IMR-90 (cell line): ENCODE measurements at regions not wholly inside any gene's neighbourhood (a gene's known extent, or its start where the extent isn't known, plus 50 kb on each side); places are given as distances from the start of the nearest gene placed in this dataset.

Experiments
- ATAC-seq: fragments of 200-7000 bp; cut with Tn5 transposase; 2 replicates; pipeline ENCODE4 v1.9.1; 2020; ENCODE audit warnings: low read depth, mild to moderate bottlenecking, moderate library complexity
- BruUV-seq: library from RNA; stranded (reverse); fragments of 400-500 nt; replicated peaks from 2 replicates; lab custom pipeline; 2021; lab: Mats Ljungman, UMichigan
- CTCF ChIA-PET: fragments of 300-600 bp; formaldehyde crosslinking; extraction: SDS; loops from one replicate; lab custom pipeline; 2021; ENCODE audit warnings: antibody characterized with exemption; lab: Yijun Ruan, JAX
- POLR2A ChIA-PET: fragments of 300-600 bp; sonication (Branson Sonifier 250); formaldehyde crosslinking; loops from one replicate; lab custom pipeline; 2022; ENCODE audit warnings: antibody characterized with exemption; ENCODE audit not compliant: unreplicated experiment; lab: Charles Lee
- DNase-seq: peaks from one replicate; pipeline ENCODE4 v3.0.0; 2013
- H2AFZ ChIP-seq: replicated peaks from 2 replicates; pipeline ENCODE3; 2013; ENCODE audit warnings: low read length, mild to moderate bottlenecking; ENCODE audit not compliant: poor library complexity
- H2AK5ac ChIP-seq: 2 replicates; pipeline ENCODE4 v1.6.1; 2013; ENCODE audit warnings: low read depth, low read length, inconsistent platforms
- H2AK9ac ChIP-seq: replicated peaks from 2 replicates; pipeline ENCODE3; 2013; ENCODE audit warnings: mild to moderate bottlenecking, low read depth, low read length, moderate library complexity; ENCODE audit not compliant: poor library complexity
- H2BK120ac ChIP-seq: 2 replicates; pipeline ENCODE4 v1.6.1; 2013; ENCODE audit warnings: low read depth, low read length, inconsistent platforms
- H2BK15ac ChIP-seq: 3 replicates; pipeline ENCODE4 v1.6.1; 2013; ENCODE audit warnings: low read depth, low read length, inconsistent platforms
- H2BK20ac ChIP-seq: 2 replicates; pipeline ENCODE4 v1.6.1; 2013; ENCODE audit warnings: low read depth, mild to moderate bottlenecking, inconsistent platforms, low read length, moderate library complexity
- H2BK5ac ChIP-seq: 2 replicates; pipeline ENCODE4 v1.6.1; 2013; ENCODE audit warnings: mild to moderate bottlenecking, low read depth, low read length, inconsistent platforms; ENCODE audit not compliant: poor library complexity, severe bottlenecking
- H3K14ac ChIP-seq: replicated peaks from 2 replicates; pipeline ENCODE4 v1.6.1; 2013; ENCODE audit warnings: low read depth, low read length, inconsistent platforms
- H3K18ac ChIP-seq: 2 replicates; pipeline ENCODE4 v1.6.1; 2013; ENCODE audit warnings: low read depth, low read length, control low read depth
- H3K23ac ChIP-seq: 2 replicates; pipeline ENCODE4 v1.6.1; 2013; ENCODE audit warnings: low read depth, low read length, inconsistent platforms
- H3K27ac ChIP-seq: 2 replicates; pipeline ENCODE4 v1.5.1; 2013; ENCODE audit warnings: mild to moderate bottlenecking, control low read depth, low read length; ENCODE audit not compliant: insufficient read depth
- H3K27me3 ChIP-seq: 2 replicates; pipeline ENCODE4 v1.6.1; 2013; ENCODE audit warnings: low read length; ENCODE audit not compliant: control insufficient read depth, insufficient read depth
- H3K36me3 ChIP-seq: 2 replicates; pipeline ENCODE4 v1.6.1; 2013; ENCODE audit warnings: low read length, mixed read lengths; ENCODE audit not compliant: control insufficient read depth, insufficient read depth
- H3K4ac ChIP-seq: 2 replicates; pipeline ENCODE4 v1.6.1; 2013; ENCODE audit warnings: low read depth, low read length, inconsistent platforms
- H3K4me1 ChIP-seq: 2 replicates; pipeline ENCODE4 v1.6.1; 2013; ENCODE audit warnings: low read length, mixed read lengths; ENCODE audit not compliant: control insufficient read depth, insufficient read depth
- H3K4me2 ChIP-seq: 2 replicates; pipeline ENCODE4 v1.6.1; 2013; ENCODE audit warnings: low read depth, mild to moderate bottlenecking, control low read depth, low read length, moderate library complexity
- H3K4me3 ChIP-seq: 2 replicates; pipeline ENCODE4 v1.5.1; 2013; ENCODE audit warnings: low read depth, mild to moderate bottlenecking, control low read depth, low read length, moderate library complexity; ENCODE audit not compliant: insufficient read depth
- H3K56ac ChIP-seq: 2 replicates; pipeline ENCODE4 v1.6.1; 2013; ENCODE audit warnings: low read length, inconsistent platforms; ENCODE audit not compliant: insufficient read depth; ENCODE audit errors: extremely low read depth
- H3K79me1 ChIP-seq, 2 experiments: 2 replicates each; pipeline ENCODE4 v1.6.1; 2013; ENCODE audit warnings: low read length in 2 of 2, inconsistent platforms in 1 of 2, low read depth in 1 of 2
- H3K9ac ChIP-seq: 2 replicates; pipeline ENCODE4 v1.6.1; 2013; ENCODE audit warnings: low read depth, low read length, control low read depth
- H3K9me1 ChIP-seq: 2 replicates; pipeline ENCODE4 v1.6.1; 2013; ENCODE audit warnings: low read length, inconsistent platforms; ENCODE audit not compliant: insufficient read depth
- H3K9me3 ChIP-seq: 2 replicates; pipeline ENCODE4 v1.6.1; 2013; ENCODE audit warnings: low read length; ENCODE audit not compliant: control insufficient read depth, insufficient read depth
- H4K20me1 ChIP-seq: 2 replicates; pipeline ENCODE4 v1.6.1; 2013; ENCODE audit warnings: low read length, inconsistent platforms; ENCODE audit not compliant: insufficient read depth
- H4K5ac ChIP-seq: 2 replicates; pipeline ENCODE4 v1.6.1; 2013; ENCODE audit warnings: mild to moderate bottlenecking, low read depth, low read length, control low read depth
- H4K8ac ChIP-seq, 2 experiments: 2 replicates each; pipeline ENCODE4 v1.6.1; 2013; ENCODE audit warnings: low read depth in 2 of 2, low read length in 2 of 2, control low read depth in 1 of 2, inconsistent platforms in 1 of 2
- H4K91ac ChIP-seq: 2 replicates; pipeline ENCODE4 v1.6.1; 2013; ENCODE audit warnings: low read depth, low read length, inconsistent platforms; ENCODE audit not compliant: insufficient read depth
- BHLHE40 ChIP-seq: fragments of 150-350 bp; IDR thresholded peaks from 2 replicates; pipeline ENCODE4 v1.6.1; 2016; ENCODE audit warnings: mild to moderate bottlenecking, low read depth, low read length
- MXI1 ChIP-seq: IDR thresholded peaks from 2 replicates; pipeline ENCODE4 v1.6.1; 2012; ENCODE audit warnings: low read depth, mild to moderate bottlenecking, low read length, moderate library complexity, borderline replicate concordance
- SMC3 ChIP-seq: fragments of 150-350 bp; IDR thresholded peaks from 2 replicates; pipeline ENCODE4 v1.6.1; 2016; ENCODE audit warnings: low read depth, mild to moderate bottlenecking, antibody characterized with exemption, low read length, moderate library complexity
- WGBS, 2 experiments: methylation state at CpG; one replicate each; pipeline versions ENCODE4 v1.1.5 to v1.1.7; 2013; ENCODE audit warnings: missing lambda C conversion rate in 2 of 2; ENCODE audit not compliant: insufficient read length in 1 of 2; ENCODE audit errors: extremely low coverage in 2 of 2; 5-methylcytosine and 5-hydroxymethylcytosine counted together
- dilution Hi-C: fragments of 300-500 bp; cut with HindIII; formaldehyde crosslinking; loops from one replicate; pipeline ENCODE4 v1.14.3; 2018; ENCODE audit warnings: low sequenced_read_pairs; ENCODE audit not compliant: unreplicated experiment
- in situ Hi-C: fragments of 300-500 bp; cut with MboI; formaldehyde crosslinking; loops from 3 replicates; pipeline ENCODE4 v1.14.3; 2019; ENCODE audit warnings: low sequenced_read_pairs, inconsistent platforms, mixed read lengths
- intact Hi-C: fragments of 100-400 bp; cut with micrococcal nuclease; formaldehyde crosslinking; loops from 2 replicates; pipeline ENCODE4 v1.10.0; 2022
- TF ChIP-seq, protein P1 (sequence below): conservative IDR thresholded peaks from 2 replicates; pipeline ENCODE4 v1.5.1; 2012; ENCODE audit warnings: mild to moderate bottlenecking, low read depth, low read length, improper control_type of control experiment
- TF ChIP-seq, protein P2 (sequence below): fragments of 150-350 bp; IDR thresholded peaks from 2 replicates; pipeline ENCODE4 v1.6.1; 2016; ENCODE audit warnings: low read depth, mild to moderate bottlenecking, low read length, moderate library complexity, borderline replicate concordance

DNA sequence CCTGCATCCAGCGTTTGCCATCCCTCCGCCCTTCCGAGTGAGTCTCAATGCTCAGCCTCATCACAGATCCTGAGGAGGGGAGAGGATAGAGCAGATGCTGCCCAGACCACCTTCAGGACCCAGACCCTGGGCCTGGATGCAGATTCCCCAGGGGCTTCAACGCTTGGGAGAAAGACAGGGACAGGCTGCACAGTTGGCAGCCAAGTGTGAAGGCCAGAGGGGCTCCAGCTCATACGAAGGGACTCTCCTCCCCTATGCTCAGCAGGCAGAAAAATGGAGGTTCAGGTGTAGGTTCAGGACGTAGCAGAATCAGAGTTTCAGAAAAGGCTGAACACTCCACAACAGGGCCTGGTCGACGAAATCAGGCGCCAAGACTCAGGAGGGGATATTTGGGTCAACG is 378.5 kb upstream of the IRX1 start:
- CTCF ChIA-PET = no interaction called here
- no TSS peak for BruUV-seq
- Histone ChIP-seq H3K36me3 (no peaks in the 10 kb centered on the region), H3K4me1 (no peaks in the 10 kb centered on the region), H3K23ac (no peak overlapping the region), H3K4me3 (no peak overlapping the region), H2BK15ac (no peak overlapping the region), H4K20me1 (no peaks in the 10 kb centered on the region), H4K8ac (no peak overlapping the region), H2BK20ac (no peak overlapping the region), H3K4ac (no peak overlapping the region), H3K27ac (no peak overlapping the region), H3K18ac (no peak overlapping the region), H3K9me3 (peaks cover 55% of the 10 kb centered on the region), H2AK9ac (no peak overlapping the region), H3K27me3 (no peaks in the 10 kb centered on the region), H3K79me1 (no peaks in the 10 kb centered on the region), H2AFZ (no peak overlapping the region), H3K9me1 (no peaks in the 10 kb centered on the region), H2BK5ac (no peak overlapping the region), H3K14ac (no peak overlapping the region), H3K4me2 (no peak overlapping the region), H3K56ac (no peak overlapping the region), H2BK120ac (no peak overlapping the region), H4K5ac (no peak overlapping the region), H2AK5ac (no peak overlapping the region), H3K9ac (no peak overlapping the region), H4K91ac (no peak overlapping the region)
- DNase-seq = no peak
- dilution Hi-C loops = no loop called here
- intact Hi-C loops = no loop called here
- TF ChIP-seq, protein P1, sequence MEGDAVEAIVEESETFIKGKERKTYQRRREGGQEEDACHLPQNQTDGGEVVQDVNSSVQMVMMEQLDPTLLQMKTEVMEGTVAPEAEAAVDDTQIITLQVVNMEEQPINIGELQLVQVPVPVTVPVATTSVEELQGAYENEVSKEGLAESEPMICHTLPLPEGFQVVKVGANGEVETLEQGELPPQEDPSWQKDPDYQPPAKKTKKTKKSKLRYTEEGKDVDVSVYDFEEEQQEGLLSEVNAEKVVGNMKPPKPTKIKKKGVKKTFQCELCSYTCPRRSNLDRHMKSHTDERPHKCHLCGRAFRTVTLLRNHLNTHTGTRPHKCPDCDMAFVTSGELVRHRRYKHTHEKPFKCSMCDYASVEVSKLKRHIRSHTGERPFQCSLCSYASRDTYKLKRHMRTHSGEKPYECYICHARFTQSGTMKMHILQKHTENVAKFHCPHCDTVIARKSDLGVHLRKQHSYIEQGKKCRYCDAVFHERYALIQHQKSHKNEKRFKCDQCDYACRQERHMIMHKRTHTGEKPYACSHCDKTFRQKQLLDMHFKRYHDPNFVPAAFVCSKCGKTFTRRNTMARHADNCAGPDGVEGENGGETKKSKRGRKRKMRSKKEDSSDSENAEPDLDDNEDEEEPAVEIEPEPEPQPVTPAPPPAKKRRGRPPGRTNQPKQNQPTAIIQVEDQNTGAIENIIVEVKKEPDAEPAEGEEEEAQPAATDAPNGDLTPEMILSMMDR = no peak
- TF ChIP-seq, protein P2, sequence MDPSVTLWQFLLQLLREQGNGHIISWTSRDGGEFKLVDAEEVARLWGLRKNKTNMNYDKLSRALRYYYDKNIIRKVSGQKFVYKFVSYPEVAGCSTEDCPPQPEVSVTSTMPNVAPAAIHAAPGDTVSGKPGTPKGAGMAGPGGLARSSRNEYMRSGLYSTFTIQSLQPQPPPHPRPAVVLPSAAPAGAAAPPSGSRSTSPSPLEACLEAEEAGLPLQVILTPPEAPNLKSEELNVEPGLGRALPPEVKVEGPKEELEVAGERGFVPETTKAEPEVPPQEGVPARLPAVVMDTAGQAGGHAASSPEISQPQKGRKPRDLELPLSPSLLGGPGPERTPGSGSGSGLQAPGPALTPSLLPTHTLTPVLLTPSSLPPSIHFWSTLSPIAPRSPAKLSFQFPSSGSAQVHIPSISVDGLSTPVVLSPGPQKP = no peak
- TF ChIP-seq SMC3 = no peak
- TF ChIP-seq BHLHE40 = no peak
- TF ChIP-seq MXI1 = no peak
- in situ Hi-C loops = no loop called here
- WGBS, 2 experiments = no CpG with 5 or more reads among the region's 10 CpGs
- POLR2A ChIA-PET = no interaction called here
- no peak for ATAC-seq
